ENCODE measurements at regions not wholly inside any gene's neighbourhood (a gene's known extent, or its start where the extent isn't known, plus 50 kb on each side); places are given as distances from the start of the nearest gene placed in this dataset.

DNA sequence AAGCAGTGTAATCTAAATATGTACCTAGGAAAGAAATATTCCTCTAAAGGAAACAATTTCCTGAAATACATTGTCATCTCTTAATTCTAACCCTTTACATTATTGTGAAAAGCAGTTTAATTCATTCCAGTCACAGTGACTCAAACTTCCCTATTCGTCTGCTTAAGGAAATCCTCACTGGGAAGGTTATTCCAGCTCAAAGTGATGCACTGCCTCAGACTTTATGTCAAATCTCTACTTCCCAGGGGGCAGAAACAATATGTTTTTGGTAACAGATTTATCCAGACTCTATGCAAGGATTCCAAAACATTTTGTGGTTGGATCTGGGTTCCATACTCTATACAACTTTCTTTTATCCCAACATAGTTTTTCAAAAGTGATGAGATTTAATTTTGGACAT lies 145.2 kb downstream of the NTMT2 start:
- TF ChIP-seq, protein P1, sequence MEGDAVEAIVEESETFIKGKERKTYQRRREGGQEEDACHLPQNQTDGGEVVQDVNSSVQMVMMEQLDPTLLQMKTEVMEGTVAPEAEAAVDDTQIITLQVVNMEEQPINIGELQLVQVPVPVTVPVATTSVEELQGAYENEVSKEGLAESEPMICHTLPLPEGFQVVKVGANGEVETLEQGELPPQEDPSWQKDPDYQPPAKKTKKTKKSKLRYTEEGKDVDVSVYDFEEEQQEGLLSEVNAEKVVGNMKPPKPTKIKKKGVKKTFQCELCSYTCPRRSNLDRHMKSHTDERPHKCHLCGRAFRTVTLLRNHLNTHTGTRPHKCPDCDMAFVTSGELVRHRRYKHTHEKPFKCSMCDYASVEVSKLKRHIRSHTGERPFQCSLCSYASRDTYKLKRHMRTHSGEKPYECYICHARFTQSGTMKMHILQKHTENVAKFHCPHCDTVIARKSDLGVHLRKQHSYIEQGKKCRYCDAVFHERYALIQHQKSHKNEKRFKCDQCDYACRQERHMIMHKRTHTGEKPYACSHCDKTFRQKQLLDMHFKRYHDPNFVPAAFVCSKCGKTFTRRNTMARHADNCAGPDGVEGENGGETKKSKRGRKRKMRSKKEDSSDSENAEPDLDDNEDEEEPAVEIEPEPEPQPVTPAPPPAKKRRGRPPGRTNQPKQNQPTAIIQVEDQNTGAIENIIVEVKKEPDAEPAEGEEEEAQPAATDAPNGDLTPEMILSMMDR (IDR thresholded peaks at IDR 0.05) = no peak
- no peak for TF ChIP-seq POLR2A (IDR thresholded peaks at IDR 0.05)
